ENCODE measurements at regions not wholly inside any gene's neighbourhood (a gene's known extent, or its start where the extent isn't known, plus 50 kb on each side); places are given as distances from the start of the nearest gene placed in this dataset.

DNA sequence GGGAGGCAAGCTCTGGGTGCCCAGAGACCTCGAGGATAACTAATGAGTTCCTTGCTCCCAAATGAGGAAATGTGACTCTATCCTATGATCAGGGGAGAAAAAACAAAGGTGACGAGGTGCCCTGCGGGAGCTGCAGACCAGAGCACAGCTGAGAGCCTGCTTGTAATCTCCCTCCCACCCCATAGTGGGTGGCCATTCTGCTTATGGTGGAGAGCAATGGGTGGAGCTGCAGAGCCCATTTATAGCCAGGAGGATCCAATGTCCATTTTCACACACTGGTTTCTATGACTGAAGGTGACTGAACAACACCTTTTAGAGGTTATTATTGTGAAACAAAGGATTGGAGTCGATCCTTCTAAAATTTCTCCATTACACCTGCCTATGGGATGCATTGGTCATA lies 153.3 kb downstream of the COL6A3 start:
- H3K27ac Mint-ChIP-seq, result peak overlapping the region in 2 of 3 experiments; percentile 63 to 81

DNA sequence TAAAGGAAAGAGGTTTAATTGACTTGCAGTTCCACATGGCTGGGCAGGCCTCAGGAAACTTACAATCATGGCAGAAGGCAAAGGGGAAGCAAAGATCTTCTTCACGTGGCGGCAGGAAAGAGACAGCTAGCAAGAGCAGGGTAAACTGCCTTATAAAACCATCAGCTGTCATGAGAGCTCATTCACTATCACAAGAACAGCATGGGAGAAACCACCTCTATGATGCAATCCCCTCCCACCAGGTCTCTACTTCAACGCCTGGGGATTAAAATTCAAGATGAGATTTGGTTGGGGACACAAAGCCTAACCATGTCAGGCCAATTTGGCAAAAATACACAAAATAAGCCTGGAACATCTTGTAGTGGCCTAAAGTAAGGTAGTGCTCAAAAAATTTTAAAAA lies 152.6 kb downstream of the COL6A3 start:
- peaks cover 6% of the 10 kb centered on the region for H3K27me3 Mint-ChIP-seq (ENCODE audit: low read depth)
- no peak overlapping the region for H3K4me3 Mint-ChIP-seq
- TF ChIP-seq, protein P1, sequence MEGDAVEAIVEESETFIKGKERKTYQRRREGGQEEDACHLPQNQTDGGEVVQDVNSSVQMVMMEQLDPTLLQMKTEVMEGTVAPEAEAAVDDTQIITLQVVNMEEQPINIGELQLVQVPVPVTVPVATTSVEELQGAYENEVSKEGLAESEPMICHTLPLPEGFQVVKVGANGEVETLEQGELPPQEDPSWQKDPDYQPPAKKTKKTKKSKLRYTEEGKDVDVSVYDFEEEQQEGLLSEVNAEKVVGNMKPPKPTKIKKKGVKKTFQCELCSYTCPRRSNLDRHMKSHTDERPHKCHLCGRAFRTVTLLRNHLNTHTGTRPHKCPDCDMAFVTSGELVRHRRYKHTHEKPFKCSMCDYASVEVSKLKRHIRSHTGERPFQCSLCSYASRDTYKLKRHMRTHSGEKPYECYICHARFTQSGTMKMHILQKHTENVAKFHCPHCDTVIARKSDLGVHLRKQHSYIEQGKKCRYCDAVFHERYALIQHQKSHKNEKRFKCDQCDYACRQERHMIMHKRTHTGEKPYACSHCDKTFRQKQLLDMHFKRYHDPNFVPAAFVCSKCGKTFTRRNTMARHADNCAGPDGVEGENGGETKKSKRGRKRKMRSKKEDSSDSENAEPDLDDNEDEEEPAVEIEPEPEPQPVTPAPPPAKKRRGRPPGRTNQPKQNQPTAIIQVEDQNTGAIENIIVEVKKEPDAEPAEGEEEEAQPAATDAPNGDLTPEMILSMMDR (IDR thresholded peaks at IDR 0.05; ENCODE audit: unreplicated experiment in 3 of 3), result no peak
- no peaks in the 10 kb centered on the region for H3K36me3 Mint-ChIP-seq (ENCODE audit: low read depth)
- no peaks in the 10 kb centered on the region for H3K9me3 Mint-ChIP-seq
- peaks cover 41% of the 10 kb centered on the region for H3K4me1 Mint-ChIP-seq
- H3K27ac Mint-ChIP-seq, result peak overlapping the region in 1 of 3 experiments; percentile 63

More for the DNA sequence above, 153.3 kb downstream of the COL6A3 start:
- TF ChIP-seq, protein P1 (IDR thresholded peaks at IDR 0.05; ENCODE audit: unreplicated experiment in 3 of 3), result no peak
- no peak overlapping the region for H3K4me3 Mint-ChIP-seq
- peaks cover 41% of the 10 kb centered on the region for H3K4me1 Mint-ChIP-seq
- no peaks in the 10 kb centered on the region for H3K36me3 Mint-ChIP-seq (ENCODE audit: low read depth)
- peaks cover 6% of the 10 kb centered on the region for H3K27me3 Mint-ChIP-seq (ENCODE audit: low read depth)
- no peaks in the 10 kb centered on the region for H3K9me3 Mint-ChIP-seq

DNA sequence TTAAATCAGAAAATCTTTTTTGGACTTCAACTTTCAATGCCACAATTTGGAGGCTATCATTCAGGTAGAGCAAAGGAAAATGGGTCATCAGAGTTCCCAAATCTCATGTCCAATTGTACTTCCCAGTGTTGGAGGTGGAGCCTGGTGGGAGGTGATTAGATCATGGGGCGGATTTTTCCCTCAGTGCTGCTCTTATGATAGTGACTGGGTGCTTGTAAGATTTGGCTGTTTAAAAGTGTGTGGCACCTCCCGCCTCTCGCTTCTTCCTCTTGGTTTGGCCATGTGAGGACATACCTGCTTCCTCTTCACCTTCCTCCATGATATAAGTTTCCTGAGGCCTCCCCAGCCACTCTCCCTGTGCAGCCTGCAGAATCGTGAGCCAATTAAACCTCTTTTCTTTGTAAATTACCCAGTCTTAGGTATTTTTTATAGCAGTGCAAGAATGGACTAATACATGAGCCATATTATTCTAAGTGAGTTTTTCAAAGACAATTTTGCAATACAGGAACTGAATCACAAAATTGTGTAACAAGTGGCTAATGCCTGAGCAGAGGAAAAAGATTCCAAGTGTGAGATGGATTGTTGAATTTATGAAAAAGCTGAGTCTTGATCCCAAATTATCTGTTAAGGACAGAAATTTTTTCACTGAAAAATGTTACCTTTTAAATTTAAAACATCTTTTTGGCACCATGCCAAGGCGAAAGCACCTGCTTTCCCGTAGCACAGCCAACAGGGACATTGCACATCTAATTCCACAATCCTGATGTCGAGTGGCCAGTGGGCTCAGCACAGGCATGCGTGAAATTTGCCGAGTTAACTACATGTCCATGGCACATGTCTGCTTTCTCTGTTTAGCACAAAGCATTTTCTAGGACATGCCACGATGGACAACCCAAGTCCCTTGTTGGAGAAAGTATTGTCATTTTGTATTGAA lies 150.9 kb downstream of the COL6A3 start:
- H3K27me3 Mint-ChIP-seq (ENCODE audit: low read depth), result peaks cover 9% of the 10 kb centered on the region
- H3K36me3 Mint-ChIP-seq (ENCODE audit: low read depth), result no peaks in the 10 kb centered on the region
- peak overlapping the region in 2 of 3 experiments; percentile 4 to 6 for H3K27ac Mint-ChIP-seq
- H3K4me3 Mint-ChIP-seq, result no peak overlapping the region
- no peaks in the 10 kb centered on the region for H3K9me3 Mint-ChIP-seq
- H3K4me1 Mint-ChIP-seq, result peaks cover 24% of the 10 kb centered on the region
- TF ChIP-seq, protein P1 (IDR thresholded peaks at IDR 0.05; ENCODE audit: unreplicated experiment in 3 of 3), result no peak

DNA sequence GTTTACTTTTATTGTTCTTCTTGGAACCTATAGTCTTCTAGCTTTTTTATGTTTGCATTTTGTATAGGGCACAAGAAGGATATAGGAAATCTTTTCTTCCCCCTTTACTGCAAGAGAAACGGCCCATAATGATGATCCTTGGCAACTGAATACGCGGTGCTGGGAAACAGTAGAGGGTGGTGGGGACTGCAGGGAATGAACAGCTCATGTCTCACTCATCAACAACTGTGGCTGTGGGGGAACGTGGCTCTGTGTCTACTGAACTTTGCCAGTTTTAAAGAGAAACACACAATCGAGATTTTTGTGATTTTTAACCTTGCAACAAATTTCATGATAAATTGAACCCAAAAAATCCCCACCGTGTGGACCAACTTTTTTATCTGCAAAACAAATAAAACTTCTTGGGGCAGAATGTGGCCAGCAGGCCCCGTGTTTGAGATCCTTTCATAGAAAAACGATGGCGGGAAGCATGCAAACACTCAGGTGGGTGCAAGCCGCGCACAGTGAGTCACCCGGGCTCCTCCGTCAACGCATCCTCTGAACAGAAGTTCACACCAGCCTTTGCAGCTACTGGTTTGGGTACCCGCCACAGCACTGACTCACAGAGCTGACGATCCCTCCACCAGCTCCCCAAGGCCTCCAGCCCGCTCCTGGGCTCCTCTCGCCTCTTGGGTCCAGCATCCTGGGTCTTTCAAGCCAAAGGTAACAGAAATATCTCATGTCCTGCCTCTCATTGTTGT lies 149.3 kb downstream of the COL6A3 start:
- Mint-ChIP-seq H3K4me3 (no peak overlapping the region), H3K9me3 (no peaks in the 10 kb centered on the region), H3K36me3 (ENCODE audit: low read depth) (no peaks in the 10 kb centered on the region), H3K27ac (no peak overlapping the region), H3K4me1 (peaks cover 19% of the 10 kb centered on the region), H3K27me3 (ENCODE audit: low read depth) (peaks cover 7% of the 10 kb centered on the region)
- TF ChIP-seq, protein P1 (IDR thresholded peaks at IDR 0.05; ENCODE audit: unreplicated experiment in 3 of 3), result no peak

DNA sequence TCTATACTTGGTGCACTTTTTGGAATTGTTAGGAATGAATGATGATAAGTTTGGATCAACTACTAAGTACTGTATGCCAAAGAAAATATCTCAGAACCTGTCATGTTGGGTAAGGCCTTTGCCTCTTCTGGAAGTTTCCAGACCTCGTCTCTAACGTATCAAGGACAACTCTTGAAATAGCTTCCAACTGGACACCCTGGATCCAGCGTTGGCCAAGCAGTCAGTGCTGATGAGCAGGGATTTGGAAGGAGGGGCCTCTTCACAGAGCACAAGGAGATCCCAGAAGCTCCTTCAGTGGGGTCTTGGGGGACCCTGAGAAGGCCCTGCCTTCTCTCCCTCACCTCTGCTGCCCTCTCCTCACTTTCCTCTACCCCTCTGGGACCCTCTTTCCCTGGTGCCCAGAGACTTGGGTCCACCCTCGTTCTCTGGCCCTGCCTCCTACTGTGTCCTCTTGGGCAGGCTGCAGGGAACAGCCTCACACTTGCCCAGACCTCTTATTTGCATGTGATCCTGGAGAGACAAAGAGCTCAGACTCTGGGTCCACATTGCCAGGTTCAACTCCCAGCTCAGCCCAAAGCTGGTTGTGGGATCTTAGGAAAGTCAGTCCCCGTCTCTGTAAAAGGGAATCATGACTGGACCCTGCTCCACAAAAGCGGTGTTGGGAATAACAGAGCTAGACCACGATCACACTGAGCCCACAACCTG lies 145.8 kb downstream of the COL6A3 start:
- no peak overlapping the region for H3K27ac Mint-ChIP-seq
- H3K4me3 Mint-ChIP-seq, result no peak overlapping the region
- H3K4me1 Mint-ChIP-seq, result peaks cover 30% of the 10 kb centered on the region
- H3K36me3 Mint-ChIP-seq (ENCODE audit: low read depth), result no peaks in the 10 kb centered on the region
- peaks cover 4% of the 10 kb centered on the region for H3K9me3 Mint-ChIP-seq
- TF ChIP-seq, protein P1 (IDR thresholded peaks at IDR 0.05; ENCODE audit: unreplicated experiment in 3 of 3), result no peak
- peaks cover 7% of the 10 kb centered on the region for H3K27me3 Mint-ChIP-seq (ENCODE audit: low read depth)

Measured in nephron (organoid).